Activated CD4-positive, alpha-beta T cell treated with anti-CD3 and anti-CD28 coated beads, Interleukin-2, Interleukin-6, amounts not matched to agents 100 ng/mL and 50 ng/mL, durations not matched to agents 16 hours and 8 hours (primary cell): ENCODE measurements at regions not wholly inside any gene's neighbourhood (a gene's known extent, or its start where the extent isn't known, plus 50 kb on each side); places are given as distances from the start of the nearest gene placed in this dataset.

Experiments
- DNase-seq: peaks from one replicate; pipeline ENCODE4 v3.0.0-alpha.2; 2020

DNA sequence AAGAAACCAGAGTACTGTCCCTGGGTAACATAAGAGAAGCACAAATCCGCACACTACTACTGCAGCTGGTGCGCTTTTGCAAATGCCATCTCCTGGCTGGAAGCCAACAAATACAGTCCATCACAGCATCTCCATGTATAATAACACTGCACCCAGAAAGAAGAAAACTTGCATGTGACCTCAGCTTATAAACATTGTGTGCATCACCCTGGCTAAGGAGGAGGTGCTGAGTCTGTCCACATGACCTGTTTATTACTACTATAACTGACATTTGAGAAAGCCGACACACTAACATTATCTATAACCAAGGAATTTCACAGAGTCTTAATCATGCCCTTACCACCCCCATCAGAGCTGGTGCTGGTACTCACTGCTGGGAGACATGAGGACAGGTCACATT, 516.8 kb downstream of the CFAP47 start:
- DNase-seq: no peak

DNA sequence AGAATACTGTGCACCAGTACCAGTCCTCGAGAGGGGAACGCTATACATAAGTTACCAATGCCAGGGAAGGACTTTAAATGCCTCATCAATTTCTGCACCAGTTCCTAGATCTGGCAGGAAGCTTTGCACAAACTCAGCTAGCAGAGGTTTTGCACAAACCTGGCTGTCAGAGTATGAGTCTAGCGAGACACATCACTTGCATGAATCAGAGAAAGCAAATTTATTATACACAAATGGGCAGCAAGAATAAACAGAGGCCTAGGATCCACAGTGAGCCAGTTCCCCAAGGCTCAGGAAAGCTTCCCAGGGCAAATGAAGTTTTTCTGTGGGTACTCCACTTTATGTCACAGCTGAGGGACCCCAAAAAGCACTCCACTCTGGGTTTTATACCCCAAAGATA, 523.5 kb downstream of the CFAP47 start:
- DNase-seq: no peak

GRCh38 chrX:36445566-36445965, 526.0 kb downstream of the CFAP47 start:
- DNase-seq: no peak

GRCh38 chrX:36462142-36462541, 542.6 kb downstream of the CFAP47 start:
- DNase-seq: no peak

DNA sequence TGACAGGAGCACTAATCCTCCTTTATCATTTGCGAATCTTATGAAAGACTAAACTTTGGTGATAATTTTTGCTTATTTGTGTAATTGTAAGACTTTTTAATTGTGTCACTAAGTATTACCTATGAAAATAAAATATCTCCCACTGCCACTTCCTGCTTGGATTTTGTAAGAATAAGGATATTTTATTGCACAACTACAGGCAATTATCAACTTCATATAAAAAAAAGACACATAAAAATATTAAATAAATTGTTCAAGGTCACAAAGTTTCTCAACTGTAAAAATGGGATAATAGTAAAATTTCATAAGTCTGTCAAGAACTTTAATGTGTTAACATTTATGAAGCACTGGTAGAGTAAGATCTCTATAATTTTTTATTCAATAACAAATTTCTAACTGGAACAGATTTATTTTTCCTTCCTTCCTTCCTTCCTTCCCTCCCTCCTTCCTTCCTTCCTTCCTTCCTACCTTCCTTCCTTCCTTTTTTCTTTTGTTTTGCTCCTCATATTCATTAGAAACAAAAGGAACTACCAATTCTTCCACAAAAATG, 527.6 kb upstream of the FAM47C start:
- no peak for DNase-seq

DNA sequence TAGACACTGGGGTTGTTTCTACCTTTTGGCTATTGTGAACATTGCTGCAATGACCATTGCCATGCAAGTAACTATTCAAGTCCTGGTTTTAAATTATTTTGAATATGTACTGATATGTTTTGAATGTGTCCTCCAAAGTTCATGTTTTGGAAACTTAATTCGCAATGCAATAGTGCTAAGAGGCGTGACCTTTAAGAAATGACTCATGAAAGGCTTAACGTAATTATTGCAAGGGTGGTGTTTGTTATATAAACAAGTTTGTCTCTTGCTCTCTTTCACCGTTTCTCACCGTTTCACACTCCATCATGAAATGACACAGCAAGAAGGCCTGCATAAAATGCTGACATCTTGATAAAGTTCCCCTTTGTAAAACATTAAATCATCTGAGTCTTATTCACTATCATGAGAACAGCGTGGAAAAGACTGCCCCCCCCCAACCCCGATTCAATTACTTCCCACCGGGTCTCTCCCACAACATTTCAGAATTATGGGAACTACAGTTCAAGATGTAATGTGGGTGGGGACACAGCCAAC, 506.9 kb upstream of the FAM47C start:
- DNase-seq: no peak

- DNase-seq: no peak
Measured at GRCh38 chrX:36504625-36505024, 503.5 kb upstream of the FAM47C start.

- DNase-seq: no peak
Measured at GRCh38 chrX:36508042-36508441, 500.1 kb upstream of the FAM47C start.

DNA sequence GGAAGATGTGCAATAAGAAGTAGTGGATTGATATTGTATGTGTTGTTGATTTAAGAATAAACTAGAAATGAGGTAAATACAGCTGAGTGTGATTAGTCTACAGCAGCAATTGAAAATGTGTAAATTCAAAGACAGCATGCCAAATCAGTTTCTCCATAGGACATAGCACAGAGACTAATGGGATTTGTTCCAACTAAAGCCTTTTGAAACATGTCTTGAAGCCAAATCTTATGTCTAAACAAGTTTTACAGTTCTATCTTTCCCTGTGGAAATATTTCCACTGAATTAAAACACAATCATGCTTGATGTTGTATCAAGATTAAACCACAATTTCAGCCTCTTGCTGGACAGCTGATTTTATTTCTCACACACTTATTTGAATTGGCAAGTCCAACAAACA, 497.4 kb upstream of the FAM47C start:
- DNase-seq: no peak

GRCh38 chrX:36528661-36529060, 479.5 kb upstream of the FAM47C start:
- DNase-seq: no peak

DNA sequence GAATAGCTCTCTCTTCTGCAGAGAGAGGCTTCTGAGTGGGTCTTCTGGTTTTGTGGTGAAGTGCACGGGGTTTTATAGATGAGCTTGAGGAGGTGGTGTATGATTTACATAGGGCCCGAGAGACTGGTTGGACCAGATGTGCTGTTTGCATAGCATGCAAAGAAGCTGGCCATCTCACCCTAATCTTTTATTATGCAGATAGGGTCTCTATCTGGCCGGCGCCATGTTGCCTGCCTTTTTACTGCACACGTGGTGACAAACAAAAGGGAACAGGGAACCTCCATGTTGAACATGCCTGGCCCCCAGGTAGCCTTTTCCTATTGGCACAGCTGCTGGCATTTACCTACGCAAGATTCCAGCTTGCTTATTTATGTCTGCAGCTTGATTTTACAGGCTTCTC, 473.3 kb upstream of the FAM47C start:
- no peak for DNase-seq

GRCh38 chrX:36543499-36543898, 464.7 kb upstream of the FAM47C start:
- DNase-seq: no peak

- no peak for DNase-seq
Measured at GRCh38 chrX:36562986-36563385, 445.2 kb upstream of the FAM47C start.

- no peak for DNase-seq
Measured at GRCh38 chrX:36568946-36569345, 439.2 kb upstream of the FAM47C start.

DNA sequence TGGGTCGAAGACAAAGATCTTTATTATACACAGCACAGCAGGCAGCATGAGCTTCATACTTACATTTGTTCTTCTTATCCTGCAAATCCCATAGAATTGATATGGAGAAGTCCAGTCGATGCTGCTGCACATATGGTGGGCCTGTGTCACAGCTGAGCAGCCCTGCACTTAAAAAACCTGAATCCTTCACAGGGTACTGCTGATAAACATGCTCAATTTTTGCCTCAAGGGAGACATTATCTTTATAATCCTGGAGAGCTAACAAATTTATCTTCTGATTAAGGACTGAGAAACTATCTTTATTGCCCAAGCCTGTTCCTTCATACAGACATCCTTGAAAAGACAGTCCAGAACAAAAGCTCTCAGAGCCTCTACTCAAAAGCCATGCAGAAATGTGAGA, 434.4 kb upstream of the FAM47C start:
- no peak for DNase-seq

GRCh38 chrX:36575670-36576069, 432.5 kb upstream of the FAM47C start:
- no peak for DNase-seq

DNA sequence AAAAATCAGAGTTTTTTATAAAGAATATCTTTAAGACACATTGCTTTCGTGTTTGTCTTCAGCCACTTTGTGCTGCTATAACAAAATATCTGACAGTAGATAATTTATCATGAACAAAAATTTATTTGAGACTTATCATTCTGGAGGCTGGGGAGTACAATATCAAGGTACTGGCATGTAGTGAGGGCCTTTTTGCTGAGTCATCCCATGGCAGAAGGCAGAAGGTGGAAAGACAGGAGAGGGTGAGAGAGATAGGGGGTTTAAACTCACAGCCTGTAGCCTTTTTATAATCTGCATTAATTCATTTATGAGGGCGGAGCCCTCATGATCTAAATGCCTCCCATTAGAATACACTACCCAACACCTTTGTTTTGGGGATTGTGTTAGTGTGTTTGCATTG, 431.2 kb upstream of the FAM47C start:
- DNase-seq: no peak

GRCh38 chrX:36581030-36581429, 427.1 kb upstream of the FAM47C start:
- no peak for DNase-seq

DNA sequence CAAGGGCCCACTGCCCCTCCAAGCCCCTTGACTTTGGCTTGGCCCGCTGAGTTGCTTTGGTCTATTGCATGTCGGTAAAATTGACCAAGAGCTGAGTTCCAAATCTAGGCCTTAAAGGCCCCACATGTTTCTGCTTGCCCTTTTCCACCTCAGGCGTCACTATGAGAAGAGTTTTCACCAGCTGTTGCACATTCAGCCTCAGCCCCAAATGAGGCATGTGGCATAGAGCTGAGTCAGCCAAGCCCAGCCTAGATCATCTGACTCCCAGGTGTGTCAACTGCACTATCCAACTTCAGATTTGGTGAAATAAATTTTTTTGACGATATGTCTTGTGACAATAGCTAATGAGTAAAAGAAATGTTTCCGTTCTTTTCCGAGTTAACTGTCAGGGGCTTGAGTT, 424.5 kb upstream of the FAM47C start:
- no peak for DNase-seq

DNA sequence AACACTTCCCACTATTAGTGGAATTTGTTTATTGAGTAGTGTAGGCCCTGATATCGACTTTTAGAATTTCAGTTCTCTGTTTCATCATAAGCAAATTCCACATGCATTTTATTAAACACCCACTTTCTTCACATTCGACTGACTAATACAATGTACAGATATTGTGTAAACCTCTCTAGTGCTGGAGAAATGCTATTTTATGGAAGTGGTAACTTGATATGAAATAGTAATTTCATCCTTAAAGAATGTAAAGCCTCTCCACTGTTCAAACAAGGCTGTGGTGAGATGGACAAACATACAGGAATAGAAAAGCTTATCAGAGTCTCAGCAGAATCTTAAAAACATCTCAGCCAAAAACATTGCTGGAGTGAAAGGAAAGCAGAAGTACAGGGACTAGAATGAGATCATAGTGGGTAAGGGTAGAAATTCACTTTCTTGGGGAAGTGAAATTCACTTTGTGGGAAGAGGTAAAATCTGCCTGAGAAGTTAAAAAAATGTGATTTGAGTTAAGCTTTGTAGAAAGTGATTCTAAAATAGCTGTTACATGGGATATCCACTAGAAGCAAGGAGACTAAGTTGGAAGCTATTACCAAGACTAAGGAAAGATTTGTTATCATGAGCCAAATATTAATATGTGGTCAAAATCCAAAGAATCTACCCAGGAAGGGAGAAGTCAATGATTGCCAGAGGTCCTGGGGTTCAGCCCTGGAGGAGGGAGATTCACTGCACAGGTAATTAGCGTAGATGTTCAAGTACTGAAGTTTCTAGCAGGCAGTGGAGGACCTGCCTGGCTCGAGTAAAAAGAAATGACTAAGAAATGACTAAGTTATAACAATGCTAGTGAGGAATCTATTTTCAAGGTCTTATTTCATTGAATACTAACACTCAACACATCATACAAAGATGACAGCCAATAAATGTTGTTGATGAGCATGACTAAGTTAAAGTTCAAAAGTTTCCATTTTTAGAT, 398.3 kb upstream of the FAM47C start:
- DNase-seq: no peak

DNA sequence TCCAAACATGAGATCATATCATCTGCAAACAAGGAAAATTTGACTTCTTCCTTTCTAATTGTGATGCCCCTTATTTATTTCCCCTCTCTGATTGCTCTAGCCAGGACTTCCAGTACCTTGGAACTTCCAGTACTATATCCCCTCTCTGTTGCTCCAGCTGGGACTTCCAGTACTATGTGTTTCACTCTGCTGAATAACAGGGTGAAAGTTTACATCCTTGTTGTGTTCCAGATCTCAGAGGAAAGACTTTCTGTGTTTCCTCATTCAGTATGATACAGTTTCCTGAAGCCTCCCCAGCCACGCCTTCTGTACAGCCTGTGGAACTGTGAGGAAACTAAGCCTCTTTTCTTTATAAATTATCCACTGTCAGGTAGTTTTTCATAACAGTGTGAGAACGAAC, 381.3 kb upstream of the FAM47C start:
- DNase-seq: no peak

DNA sequence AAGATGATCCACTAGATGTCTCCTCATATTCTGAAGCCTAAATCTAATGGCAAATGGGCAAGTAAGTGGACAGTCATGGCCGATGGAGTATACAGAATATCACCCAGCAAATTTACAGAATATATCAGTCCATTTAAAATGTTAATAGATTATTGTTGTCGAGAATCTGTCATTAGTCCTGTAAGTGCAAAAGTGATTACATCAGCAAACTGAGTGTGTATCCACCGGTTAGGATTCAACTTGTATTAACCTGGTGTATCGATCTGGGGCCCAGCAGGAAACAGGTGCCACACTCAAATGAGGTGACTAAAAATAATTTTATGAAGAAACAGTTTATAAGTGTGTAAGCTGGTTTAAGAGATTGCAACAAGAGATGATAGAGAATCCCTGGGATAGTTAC, 367.9 kb upstream of the FAM47C start:
- no peak for DNase-seq

- no peak for DNase-seq
Measured at GRCh38 chrX:36642052-36642451, 366.1 kb upstream of the FAM47C start.

- DNase-seq: no peak
Measured at GRCh38 chrX:36650622-36651021, 357.5 kb upstream of the FAM47C start.
